ENCODE measurements at regions not wholly inside any gene's neighbourhood (a gene's known extent, or its start where the extent isn't known, plus 50 kb on each side); places are given as distances from the start of the nearest gene placed in this dataset.
"Not testable (repeated sequence)": the region's sequence is repeated elsewhere in the genome, so short reads cannot be mapped to it uniquely, and the experiment has no call there.

DNA sequence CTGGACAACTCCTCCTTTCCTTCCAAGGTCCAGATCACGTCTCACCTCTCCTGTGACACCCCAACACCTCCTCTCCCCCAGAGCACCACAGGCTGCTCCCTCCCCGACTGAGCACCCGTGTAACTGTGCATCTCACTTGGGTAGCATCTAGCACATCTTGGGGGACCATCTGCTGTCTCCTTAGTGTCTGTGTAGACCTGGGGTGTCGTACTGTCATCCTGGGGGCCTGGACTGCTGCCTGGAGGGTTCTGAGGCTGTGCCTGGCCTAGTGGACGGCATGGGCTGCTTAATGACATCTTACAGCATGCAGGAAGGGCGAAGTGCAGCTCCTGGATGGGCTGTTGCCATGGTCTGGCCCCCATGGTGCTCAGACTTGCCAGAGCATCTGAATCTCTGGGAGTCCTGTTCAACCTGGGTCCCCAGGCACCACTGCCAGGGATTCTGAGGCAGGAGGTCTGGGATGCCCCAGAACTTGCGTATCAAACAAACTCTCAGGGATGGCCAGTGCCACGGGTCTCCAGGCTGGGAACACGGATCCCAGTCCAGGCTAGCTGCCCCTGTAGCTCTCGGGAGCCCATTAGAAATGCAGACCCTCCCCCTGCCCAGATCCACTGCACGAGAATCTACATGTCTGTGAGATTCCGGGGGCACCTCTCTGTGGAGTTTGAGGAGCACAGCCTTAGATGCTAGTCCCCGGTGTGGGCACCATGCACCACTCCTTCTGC, 194.4 kb upstream of the ZNF469 start:
- not testable (repeated sequence) for H3K4me3 ChIP-seq (ENCODE audit: low read depth, low read length)

DNA sequence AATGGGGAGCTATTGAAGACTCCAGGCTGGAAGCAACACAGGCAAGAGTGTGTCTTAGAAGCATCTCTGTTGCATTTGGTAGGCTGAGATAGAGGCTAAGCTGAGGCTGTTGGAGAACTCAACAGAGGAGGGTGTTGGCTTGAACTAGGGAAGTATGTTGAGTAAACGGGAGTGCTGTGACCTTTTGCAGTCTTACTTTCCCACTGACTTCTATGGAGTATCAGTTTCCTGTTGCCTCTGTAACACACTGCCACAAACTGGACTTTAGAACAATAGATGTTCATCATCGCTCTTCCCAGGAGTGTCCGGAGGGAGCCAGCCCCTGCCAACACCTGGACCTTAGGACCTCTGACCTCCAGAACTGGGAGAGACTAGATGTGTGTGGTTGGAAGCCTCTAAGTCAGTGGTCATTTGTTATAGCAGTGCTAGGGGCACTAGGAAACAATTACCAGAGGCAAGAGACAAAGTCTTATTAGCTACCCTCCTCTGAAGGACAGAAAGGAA, 192.1 kb upstream of the ZNF469 start:
- not testable (repeated sequence) for H3K4me3 ChIP-seq (ENCODE audit: low read depth, low read length)

DNA sequence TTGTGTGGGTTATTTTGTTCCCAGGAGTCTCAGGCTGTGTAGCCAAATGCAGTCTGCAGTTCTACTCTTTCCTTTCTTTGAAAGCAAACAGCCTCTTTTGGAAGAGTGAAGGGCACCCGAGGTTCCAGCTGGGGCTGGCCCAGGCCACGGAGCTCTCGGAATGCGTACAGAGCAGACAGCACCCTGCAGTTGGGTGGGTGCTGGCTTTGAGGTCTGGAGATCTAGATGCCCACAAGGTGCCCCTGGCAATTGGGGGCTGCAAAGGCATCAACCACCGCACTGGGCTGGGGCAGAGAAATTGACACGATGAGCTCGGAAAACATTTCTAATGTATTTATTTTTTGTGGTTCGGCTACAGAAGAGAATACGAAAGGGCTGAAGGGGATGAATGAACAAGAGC, 191.6 kb upstream of the ZNF469 start:
- H3K4me3 ChIP-seq (ENCODE audit: low read depth, low read length), result not testable (repeated sequence)

GRCh38 chr16:88192601-88193000, 190.2 kb upstream of the ZNF469 start:
- no peak overlapping the region for H3K4me3 ChIP-seq (ENCODE audit: low read depth, low read length)
- TF ChIP-seq, protein P1, sequence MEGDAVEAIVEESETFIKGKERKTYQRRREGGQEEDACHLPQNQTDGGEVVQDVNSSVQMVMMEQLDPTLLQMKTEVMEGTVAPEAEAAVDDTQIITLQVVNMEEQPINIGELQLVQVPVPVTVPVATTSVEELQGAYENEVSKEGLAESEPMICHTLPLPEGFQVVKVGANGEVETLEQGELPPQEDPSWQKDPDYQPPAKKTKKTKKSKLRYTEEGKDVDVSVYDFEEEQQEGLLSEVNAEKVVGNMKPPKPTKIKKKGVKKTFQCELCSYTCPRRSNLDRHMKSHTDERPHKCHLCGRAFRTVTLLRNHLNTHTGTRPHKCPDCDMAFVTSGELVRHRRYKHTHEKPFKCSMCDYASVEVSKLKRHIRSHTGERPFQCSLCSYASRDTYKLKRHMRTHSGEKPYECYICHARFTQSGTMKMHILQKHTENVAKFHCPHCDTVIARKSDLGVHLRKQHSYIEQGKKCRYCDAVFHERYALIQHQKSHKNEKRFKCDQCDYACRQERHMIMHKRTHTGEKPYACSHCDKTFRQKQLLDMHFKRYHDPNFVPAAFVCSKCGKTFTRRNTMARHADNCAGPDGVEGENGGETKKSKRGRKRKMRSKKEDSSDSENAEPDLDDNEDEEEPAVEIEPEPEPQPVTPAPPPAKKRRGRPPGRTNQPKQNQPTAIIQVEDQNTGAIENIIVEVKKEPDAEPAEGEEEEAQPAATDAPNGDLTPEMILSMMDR (IDR thresholded peaks at IDR 0.05; ENCODE audit: borderline replicate concordance, insufficient read depth, low read depth, low read length), result no peak

GRCh38 chr16:88193706-88194396, 188.9 kb upstream of the ZNF469 start:
- H3K4me3 ChIP-seq (ENCODE audit: low read depth, low read length), result not testable (repeated sequence)
- TF ChIP-seq, protein P1 (IDR thresholded peaks at IDR 0.05; ENCODE audit: borderline replicate concordance, insufficient read depth, low read depth, low read length), result peak; percentile 48; the same call in 1 of the 2 replicates

GRCh38 chr16:88194397-88195268, 188.1 kb upstream of the ZNF469 start:
- no peak overlapping the region for H3K4me3 ChIP-seq (ENCODE audit: low read depth, low read length)
- TF ChIP-seq, protein P1 (IDR thresholded peaks at IDR 0.05; ENCODE audit: borderline replicate concordance, insufficient read depth, low read depth, low read length), result no peak

DNA sequence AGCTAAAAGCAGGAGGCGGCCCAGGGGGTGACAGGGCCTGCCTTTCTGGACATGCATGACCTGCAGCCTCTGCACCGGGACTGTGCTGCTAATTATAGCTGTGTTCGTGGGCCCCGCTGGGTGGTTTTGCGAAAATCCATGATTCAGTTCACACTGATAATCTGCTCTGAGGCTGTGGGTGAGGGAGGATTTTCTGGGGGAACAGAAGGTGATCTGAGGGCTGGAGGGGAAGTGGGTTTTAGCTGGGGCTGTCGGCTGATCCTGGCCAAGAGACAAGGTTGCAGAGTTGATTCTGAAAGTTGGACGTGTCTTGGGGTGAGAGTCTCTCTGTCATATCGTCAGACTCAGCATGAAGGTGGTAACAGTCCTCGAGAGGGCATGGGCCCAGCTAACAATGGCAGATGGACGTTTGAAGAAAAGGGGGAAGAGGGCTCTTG, 187.5 kb upstream of the ZNF469 start:
- TF ChIP-seq, protein P1 (IDR thresholded peaks at IDR 0.05; ENCODE audit: borderline replicate concordance, insufficient read depth, low read depth, low read length), result no peak

DNA sequence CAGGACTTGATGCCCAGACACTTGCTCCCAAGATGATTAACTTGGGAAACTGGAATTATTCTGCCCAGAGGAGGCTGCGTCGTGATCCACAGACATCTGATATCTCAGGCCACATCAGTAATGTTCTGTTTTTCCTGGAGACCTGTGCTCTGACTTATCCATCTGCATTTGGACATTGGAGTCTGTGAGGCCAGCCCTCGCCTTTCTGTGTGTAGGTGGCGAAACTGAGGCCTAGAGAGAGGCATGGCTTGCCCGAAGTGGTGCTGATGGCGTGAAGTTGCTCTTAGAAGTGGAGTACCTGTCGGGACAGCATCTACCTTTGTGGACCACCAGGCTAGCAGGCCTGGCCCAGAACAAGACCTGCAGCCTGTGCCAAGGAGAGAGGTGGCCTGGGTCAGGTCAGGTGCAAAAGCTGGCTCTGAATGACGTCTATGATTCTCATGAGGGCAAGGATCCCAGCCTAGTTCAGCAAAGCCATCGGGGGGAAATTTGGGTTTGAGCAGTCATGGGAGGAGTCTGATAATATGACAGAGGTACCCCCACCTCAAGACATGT, 186.8 kb upstream of the ZNF469 start:
- no peak overlapping the region for H3K4me3 ChIP-seq (ENCODE audit: low read depth, low read length)
- TF ChIP-seq, protein P1 (IDR thresholded peaks at IDR 0.05; ENCODE audit: borderline replicate concordance, insufficient read depth, low read depth, low read length), result no peak

More for the DNA sequence above, 187.5 kb upstream of the ZNF469 start:
- no peak overlapping the region for H3K4me3 ChIP-seq (ENCODE audit: low read depth, low read length)

All from GM12875 (cell line).